ENCODE measurements at regions not wholly inside any gene's neighbourhood (a gene's known extent, or its start where the extent isn't known, plus 50 kb on each side); places are given as distances from the start of the nearest gene placed in this dataset.
A peak's percentile ranks its signal among the peaks of the same experiment; 100 is the strongest.

- H3K27ac ChIP-seq, result peak overlapping the region in 1 of 2 donors; percentile 80
- no peaks in the 10 kb centered on the region for H3K27me3 ChIP-seq
- H3K36me3 ChIP-seq, result no peaks in the 10 kb centered on the region
- no peaks in the 10 kb centered on the region for H3K9me3 ChIP-seq
- peak overlapping the region; percentile 53 to 80 (median 63) for H3K4me3 ChIP-seq
- TF ChIP-seq POLR2A (IDR thresholded peaks at IDR 0.05), result no peak
- TF ChIP-seq POLR2AphosphoS5 (IDR thresholded peaks at IDR 0.05), result no peak
- TF ChIP-seq CTCF (IDR thresholded peaks at IDR 0.05), result no peak
- no peak for DNase-seq (ENCODE audit: low spot score in 2 of 2)
- intact Hi-C loops (cut with DNase I; ENCODE audit: low total_unique reads), result no loop called here
- peaks cover 11% of the 10 kb centered on the region in 2 donors for H3K4me1 ChIP-seq
Observed at GRCh38 chr1:201648907-201649721, 110.2 kb downstream of the NAV1 start.

- H3K4me1 ChIP-seq, result peaks cover 11% of the 10 kb centered on the region in 2 donors
- H3K9me3 ChIP-seq, result no peaks in the 10 kb centered on the region
- peak; percentile 52 to 66 for DNase-seq (ENCODE audit: low spot score in 2 of 2)
- no peak for TF ChIP-seq POLR2A (IDR thresholded peaks at IDR 0.05)
- TF ChIP-seq CTCF (IDR thresholded peaks at IDR 0.05), result no peak
- no peak for TF ChIP-seq POLR2AphosphoS5 (IDR thresholded peaks at IDR 0.05)
- H3K27ac ChIP-seq, result peak overlapping the region; percentile 52 to 80
- intact Hi-C loops (cut with DNase I; ENCODE audit: low total_unique reads), result no loop called here
- H3K36me3 ChIP-seq, result no peaks in the 10 kb centered on the region
- H3K4me3 ChIP-seq, result peak overlapping the region; percentile 53 to 80 (median 63)
- no peaks in the 10 kb centered on the region for H3K27me3 ChIP-seq
Observed at GRCh38 chr1:201649761-201650622, 111.1 kb downstream of the NAV1 start.

GRCh38 chr1:201650623-201650933 lies 111.7 kb downstream of the NAV1 start:
- TF ChIP-seq POLR2AphosphoS5 (IDR thresholded peaks at IDR 0.05), result no peak
- no peak for TF ChIP-seq POLR2A (IDR thresholded peaks at IDR 0.05)
- TF ChIP-seq CTCF (IDR thresholded peaks at IDR 0.05), result no peak
- no peaks in the 10 kb centered on the region for H3K36me3 ChIP-seq
- H3K9me3 ChIP-seq, result no peaks in the 10 kb centered on the region
- peak overlapping the region in 1 of 2 donors; percentile 80 for H3K27ac ChIP-seq
- no peaks in the 10 kb centered on the region for H3K27me3 ChIP-seq
- H3K4me3 ChIP-seq, result peak overlapping the region; percentile 53 to 80 (median 63)
- intact Hi-C loops (cut with DNase I; ENCODE audit: low total_unique reads), result no loop called here
- H3K4me1 ChIP-seq, result peaks cover 11% of the 10 kb centered on the region in 2 donors
- DNase-seq (ENCODE audit: low spot score in 2 of 2), result no peak

- H3K27ac ChIP-seq, result no peak overlapping the region
- no peaks in the 10 kb centered on the region for H3K27me3 ChIP-seq
- peaks cover 11% of the 10 kb centered on the region in 2 donors for H3K4me1 ChIP-seq
- DNase-seq (ENCODE audit: low spot score in 2 of 2), result no peak
- H3K9me3 ChIP-seq, result no peaks in the 10 kb centered on the region
- H3K4me3 ChIP-seq, result no peak overlapping the region
- TF ChIP-seq POLR2AphosphoS5 (IDR thresholded peaks at IDR 0.05) (no peak), POLR2A (IDR thresholded peaks at IDR 0.05) (no peak), CTCF (IDR thresholded peaks at IDR 0.05) (no peak)
- no peaks in the 10 kb centered on the region for H3K36me3 ChIP-seq
- intact Hi-C loops (cut with DNase I; ENCODE audit: low total_unique reads), result no loop called here
Observed at GRCh38 chr1:201652181-201652580, 113.3 kb downstream of the NAV1 start.

GRCh38 chr1:201653233-201653632 lies 114.3 kb downstream of the NAV1 start:
- Histone ChIP-seq H3K36me3 (no peaks in the 10 kb centered on the region), H3K4me3 (no peak overlapping the region), H3K27me3 (no peaks in the 10 kb centered on the region), H3K4me1 (peaks cover 11% of the 10 kb centered on the region in 2 donors), H3K27ac (no peak overlapping the region), H3K9me3 (no peaks in the 10 kb centered on the region)
- TF ChIP-seq POLR2AphosphoS5 (IDR thresholded peaks at IDR 0.05) (no peak), CTCF (IDR thresholded peaks at IDR 0.05) (no peak), POLR2A (IDR thresholded peaks at IDR 0.05) (no peak)
- DNase-seq (ENCODE audit: low spot score in 2 of 2), result no peak
- intact Hi-C loops (cut with DNase I; ENCODE audit: low total_unique reads), result no loop called here
